Natural killer cell (primary cell): ENCODE measurements at regions not wholly inside any gene's neighbourhood (a gene's known extent, or its start where the extent isn't known, plus 50 kb on each side); places are given as distances from the start of the nearest gene placed in this dataset.

ENCODE experiments used
- ATAC-seq, 3 donors: fragments of 150-1000 bp in 2 of 3; fragments of 200-7000 bp in 1 of 3; cut with Tn5 transposase; 1 replicate in 1 of 3; 2 replicates in 2 of 3; pipeline ENCODE4 v1.10.0; 2021; ENCODE audit warnings: mild to moderate bottlenecking in 2 of 3, moderate library complexity in 2 of 3
- DNase-seq, 2 donors: peaks; one replicate each; pipeline versions ENCODE4 v3.0.0 to v3.0.0-alpha.2; 2013 to 2021; ENCODE audit warnings: mixed read lengths in 1 of 2
- H3K27ac ChIP-seq: one replicate; pipeline ENCODE4 v1.5.1; 2013; ENCODE audit warnings: mild to moderate bottlenecking, low read length
- H3K27me3 ChIP-seq: one replicate; pipeline ENCODE4 v1.6.1; 2013; ENCODE audit warnings: low read length; ENCODE audit not compliant: control insufficient read depth, insufficient read depth
- H3K36me3 ChIP-seq: one replicate; pipeline ENCODE4 v1.6.1; 2013; ENCODE audit warnings: low read length; ENCODE audit not compliant: control insufficient read depth, insufficient read depth
- H3K4me1 ChIP-seq: one replicate; pipeline ENCODE4 v1.6.1; 2013; ENCODE audit warnings: low read length; ENCODE audit not compliant: control insufficient read depth, insufficient read depth
- H3K4me3 ChIP-seq: one replicate; pipeline ENCODE4 v1.5.1; 2013; ENCODE audit warnings: low read length
- H3K9me3 ChIP-seq: one replicate; pipeline ENCODE4 v1.6.1; 2013; ENCODE audit warnings: low read length; ENCODE audit not compliant: control insufficient read depth, insufficient read depth
- H3K27ac Mint-ChIP-seq, 2 donors: one replicate each; pipeline ENCODE4 v1.8.0; 2022; ENCODE audit warnings: mild to moderate bottlenecking in 2 of 2, mixed read lengths in 2 of 2, moderate library complexity in 1 of 2
- H3K27me3 Mint-ChIP-seq, 2 donors: one replicate each; pipeline ENCODE4 v1.8.0; 2022; ENCODE audit warnings: low read depth in 2 of 2, mixed read lengths in 2 of 2
- H3K36me3 Mint-ChIP-seq: one replicate; pipeline ENCODE4 v1.8.0; 2022; ENCODE audit warnings: mixed read lengths
- H3K4me1 Mint-ChIP-seq, 2 donors: one replicate each; pipeline ENCODE4 v1.8.0; 2022; ENCODE audit warnings: mixed read lengths in 2 of 2
- H3K4me3 Mint-ChIP-seq: one replicate; pipeline ENCODE4 v1.8.0; 2022; ENCODE audit warnings: mild to moderate bottlenecking, moderate library complexity, mixed read lengths
- H3K9me3 Mint-ChIP-seq, 2 donors: one replicate each; pipeline ENCODE4 v1.8.0; 2022; ENCODE audit warnings: mixed read lengths in 2 of 2
- WGBS: methylation state at CpG from one replicate; pipeline ENCODE4 v1.1.7; 2013; ENCODE audit warnings: missing lambda C conversion rate; ENCODE audit not compliant: insufficient coverage; 5-methylcytosine and 5-hydroxymethylcytosine counted together
- intact Hi-C: fragments of 100-400 bp; cut with micrococcal nuclease; formaldehyde crosslinking; loops from one replicate; pipeline ENCODE4 v1.14.2; 2022
- TF ChIP-seq, protein P1 (sequence below): fragments of 200-600 bp; IDR thresholded peaks from one replicate; pipeline ENCODE4 v1.8.0; 2022; ENCODE audit warnings: antibody characterized with exemption

DNA sequence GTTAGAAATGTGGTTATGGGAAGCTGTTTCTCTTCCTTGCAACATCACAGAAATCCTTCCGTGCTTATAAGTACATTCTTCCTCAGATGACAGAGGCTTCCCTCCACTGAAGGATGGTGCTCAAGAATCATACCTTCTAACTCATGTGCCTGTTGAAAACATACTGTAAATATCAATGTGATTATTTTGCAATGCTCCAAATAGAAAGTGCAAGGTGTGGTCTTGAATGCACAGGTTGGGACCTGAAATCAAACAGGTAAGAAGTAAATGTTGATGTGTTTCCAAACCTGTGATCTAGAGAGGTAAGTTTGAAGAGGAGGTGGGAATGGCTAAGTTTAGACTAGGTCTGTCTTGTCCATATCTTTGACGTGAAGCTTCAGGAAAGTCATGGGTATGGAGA, 87.7 kb downstream of the ZNF518B start:
- ATAC-seq (no peak), DNase-seq (no peak)
- Mint-ChIP-seq H3K36me3 (no peaks in the 10 kb centered on the region), H3K27ac (no peak overlapping the region), H3K4me1 (no peaks in the 10 kb centered on the region), H3K4me3 (no peak overlapping the region), H3K9me3 (no peaks in the 10 kb centered on the region), H3K27me3 (peaks cover 0 to 3% of the 10 kb centered on the region in 2 donors)
- H3K27ac ChIP-seq = no peak overlapping the region
- no peaks in the 10 kb centered on the region for H3K4me1 ChIP-seq
- no peaks in the 10 kb centered on the region for H3K36me3 ChIP-seq
- intact Hi-C loops = no loop called here
- TF ChIP-seq, protein P1, sequence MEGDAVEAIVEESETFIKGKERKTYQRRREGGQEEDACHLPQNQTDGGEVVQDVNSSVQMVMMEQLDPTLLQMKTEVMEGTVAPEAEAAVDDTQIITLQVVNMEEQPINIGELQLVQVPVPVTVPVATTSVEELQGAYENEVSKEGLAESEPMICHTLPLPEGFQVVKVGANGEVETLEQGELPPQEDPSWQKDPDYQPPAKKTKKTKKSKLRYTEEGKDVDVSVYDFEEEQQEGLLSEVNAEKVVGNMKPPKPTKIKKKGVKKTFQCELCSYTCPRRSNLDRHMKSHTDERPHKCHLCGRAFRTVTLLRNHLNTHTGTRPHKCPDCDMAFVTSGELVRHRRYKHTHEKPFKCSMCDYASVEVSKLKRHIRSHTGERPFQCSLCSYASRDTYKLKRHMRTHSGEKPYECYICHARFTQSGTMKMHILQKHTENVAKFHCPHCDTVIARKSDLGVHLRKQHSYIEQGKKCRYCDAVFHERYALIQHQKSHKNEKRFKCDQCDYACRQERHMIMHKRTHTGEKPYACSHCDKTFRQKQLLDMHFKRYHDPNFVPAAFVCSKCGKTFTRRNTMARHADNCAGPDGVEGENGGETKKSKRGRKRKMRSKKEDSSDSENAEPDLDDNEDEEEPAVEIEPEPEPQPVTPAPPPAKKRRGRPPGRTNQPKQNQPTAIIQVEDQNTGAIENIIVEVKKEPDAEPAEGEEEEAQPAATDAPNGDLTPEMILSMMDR = no peak
- H3K4me3 ChIP-seq = no peak overlapping the region
- H3K27me3 ChIP-seq = no peaks in the 10 kb centered on the region
- 81% methylated on average over 2 of the region's 2 CpGs for WGBS
- no peaks in the 10 kb centered on the region for H3K9me3 ChIP-seq

GRCh38 chr4:10366628-10367027, 90.6 kb downstream of the ZNF518B start:
- Mint-ChIP-seq H3K9me3 (no peaks in the 10 kb centered on the region), H3K4me1 (no peaks in the 10 kb centered on the region), H3K27ac (no peak overlapping the region), H3K27me3 (peaks cover 11% of the 10 kb centered on the region in 2 donors), H3K4me3 (no peak overlapping the region), H3K36me3 (no peaks in the 10 kb centered on the region)
- Histone ChIP-seq H3K27me3 (no peaks in the 10 kb centered on the region), H3K36me3 (no peaks in the 10 kb centered on the region), H3K27ac (no peak overlapping the region), H3K4me1 (no peaks in the 10 kb centered on the region), H3K4me3 (no peak overlapping the region), H3K9me3 (no peaks in the 10 kb centered on the region)
- no peak for DNase-seq
- ATAC-seq = no peak
- TF ChIP-seq, protein P1 = no peak
- intact Hi-C loops = no loop called here

DNA sequence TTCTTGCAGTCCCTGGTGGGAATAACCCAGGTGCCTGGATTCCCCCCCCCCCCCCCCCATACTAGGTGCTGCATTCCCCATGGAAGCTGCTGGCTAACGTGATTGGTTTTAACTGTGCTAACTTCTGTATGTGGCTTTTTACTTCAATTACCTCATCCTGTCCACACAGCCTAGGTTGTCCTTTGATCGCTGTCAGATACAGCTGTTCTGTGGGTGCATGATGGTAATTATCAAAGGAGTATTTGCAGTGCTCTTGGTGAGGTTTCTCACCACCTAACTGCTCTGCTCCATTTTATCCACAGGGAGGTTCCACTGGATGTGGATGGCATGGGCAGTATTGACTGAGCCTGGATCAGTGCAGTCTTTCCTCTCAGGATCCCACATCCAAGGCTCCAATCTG, 93.0 kb downstream of the ZNF518B start:
- Mint-ChIP-seq H3K36me3 (no peaks in the 10 kb centered on the region), H3K27ac (no peak overlapping the region), H3K4me3 (no peak overlapping the region), H3K4me1 (no peaks in the 10 kb centered on the region), H3K9me3 (no peaks in the 10 kb centered on the region), H3K27me3 (peaks cover 11% of the 10 kb centered on the region in 2 donors)
- Histone ChIP-seq H3K4me1 (no peaks in the 10 kb centered on the region), H3K4me3 (no peak overlapping the region), H3K9me3 (no peaks in the 10 kb centered on the region), H3K27me3 (peaks cover 3% of the 10 kb centered on the region), H3K36me3 (no peaks in the 10 kb centered on the region), H3K27ac (no peak overlapping the region)
- intact Hi-C loops = no loop called here
- no peak for ATAC-seq
- TF ChIP-seq, protein P1 = no peak
- DNase-seq = no peak
- no CpG with 5 or more reads among the region's 2 CpGs for WGBS

DNA sequence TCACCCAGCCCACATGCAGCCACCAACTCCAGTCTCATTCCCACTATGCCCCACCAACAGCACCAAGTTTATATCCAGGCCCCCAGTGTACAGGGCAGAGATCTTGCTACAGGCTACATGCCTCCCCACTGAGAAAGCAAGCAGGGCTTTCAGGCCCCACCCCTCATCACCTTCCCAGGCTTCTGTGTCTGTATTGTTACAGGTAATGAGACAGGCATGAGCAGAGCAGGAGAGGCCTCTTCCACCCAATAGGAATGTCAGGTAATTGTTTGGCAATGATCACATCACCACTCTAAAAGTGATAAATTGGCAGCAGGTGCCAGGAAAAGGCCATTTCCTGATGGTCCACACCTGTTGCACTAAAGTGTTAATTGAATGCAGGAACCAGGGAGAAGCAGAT, 102.5 kb downstream of the ZNF518B start:
- intact Hi-C loops = no loop called here
- Mint-ChIP-seq H3K9me3 (no peaks in the 10 kb centered on the region), H3K4me1 (no peaks in the 10 kb centered on the region), H3K4me3 (no peak overlapping the region), H3K27me3 (peaks cover 38 to 74% of the 10 kb centered on the region in 2 donors), H3K27ac (no peak overlapping the region), H3K36me3 (no peaks in the 10 kb centered on the region)
- H3K9me3 ChIP-seq = no peaks in the 10 kb centered on the region
- no peak for DNase-seq
- H3K27ac ChIP-seq = no peak overlapping the region
- no peak for ATAC-seq
- no peaks in the 10 kb centered on the region for H3K36me3 ChIP-seq
- no peak overlapping the region for H3K4me3 ChIP-seq
- TF ChIP-seq, protein P1 = no peak
- H3K4me1 ChIP-seq = no peaks in the 10 kb centered on the region
- H3K27me3 ChIP-seq = no peaks in the 10 kb centered on the region
